H1 (cell line): ENCODE measurements at regions not wholly inside any gene's neighbourhood (a gene's known extent, or its start where the extent isn't known, plus 50 kb on each side); places are given as distances from the start of the nearest gene placed in this dataset.

Source experiments
- CTCF ChIA-PET: fragments of 300-600 bp; sonication (Branson Sonifier 250); formaldehyde crosslinking; loops from one replicate; lab custom pipeline; 2021; ENCODE audit not compliant: partially characterized antibody; lab: Charles Lee
- POLR2A ChIA-PET: fragments of 300-600 bp; sonication (Branson Sonifier 250); formaldehyde crosslinking; loops from one replicate; lab custom pipeline; 2021; ENCODE audit warnings: inconsistent platforms; ENCODE audit not compliant: partially characterized antibody; lab: Charles Lee
- DNase-seq, 2 experiments: peaks; one replicate each; pipeline versions ENCODE4 v3.0.0 to v3.0.0-alpha.2; 2010 to 2022; ENCODE audit warnings: low spot score in 2 of 2, low read depth in 1 of 2, mixed read lengths in 1 of 2
- FAIRE-seq: peaks from 2 replicates; lab custom pipeline; 2011; peaks lifted over from hg19 to GRCh38; lab: Jason Lieb, UNC
- H2AFZ ChIP-seq: 2 replicates; pipeline ENCODE4 v1.8.1; 2012; ENCODE audit warnings: low read length, inconsistent platforms
- H2AK5ac ChIP-seq: 2 replicates; pipeline ENCODE4 v1.6.1; 2013; ENCODE audit warnings: low read depth, low read length
- H2BK120ac ChIP-seq: replicated peaks from 2 replicates; pipeline ENCODE3; 2013; ENCODE audit warnings: low read depth, low read length, inconsistent platforms
- H2BK12ac ChIP-seq: 2 replicates; pipeline ENCODE4 v1.6.1; 2013; ENCODE audit warnings: low read depth, low read length
- H2BK15ac ChIP-seq: 2 replicates; pipeline ENCODE4 v1.6.1; 2013; ENCODE audit warnings: low read length
- H2BK20ac ChIP-seq: 2 replicates; pipeline ENCODE4 v1.6.1; 2013; ENCODE audit warnings: low read length
- H2BK5ac ChIP-seq: 2 replicates; pipeline ENCODE4 v1.6.1; 2013; ENCODE audit warnings: low read depth, low read length
- H3K14ac ChIP-seq: 2 replicates; pipeline ENCODE4 v1.6.1; 2013; ENCODE audit warnings: inconsistent platforms; ENCODE audit not compliant: insufficient read length
- H3K18ac ChIP-seq: 2 replicates; pipeline ENCODE4 v1.6.1; 2013; ENCODE audit warnings: low read length; ENCODE audit errors: extremely low read depth
- H3K23ac ChIP-seq: 2 replicates; pipeline ENCODE4 v1.6.1; 2013; ENCODE audit warnings: inconsistent platforms; ENCODE audit not compliant: insufficient read length
- H3K23me2 ChIP-seq: 2 replicates; pipeline ENCODE4 v1.6.1; 2013; ENCODE audit warnings: low read depth, low read length
- H3K27ac ChIP-seq: 2 replicates; pipeline ENCODE4 v1.6.1; 2011; ENCODE audit warnings: low read depth, low read length, inconsistent platforms
- H3K27me3 ChIP-seq, 4 experiments: replicated peaks in 1 of 4; 1 replicate in 1 of 4; 2 replicates in 3 of 4; pipeline versions ENCODE4 v1.6.1 to v1.8.1; 2011 to 2013; ENCODE audit warnings: low read length in 3 of 4, mild to moderate bottlenecking in 3 of 4, inconsistent platforms in 2 of 4, mixed read lengths in 2 of 4, moderate library complexity in 1 of 4; ENCODE audit not compliant: control insufficient read depth in 3 of 4, insufficient read depth in 3 of 4; ENCODE audit errors: extremely low read depth in 1 of 4
- H3K36me3 ChIP-seq, 4 experiments: 2 replicates each; pipeline versions ENCODE4 v1.6.1 to v1.8.1; 2011 to 2013; ENCODE audit warnings: mild to moderate bottlenecking in 4 of 4, low read length in 3 of 4, moderate library complexity in 2 of 4, control low read depth in 1 of 4, inconsistent platforms in 1 of 4; ENCODE audit not compliant: insufficient read depth in 4 of 4, control insufficient read depth in 2 of 4
- H3K4ac ChIP-seq: replicated peaks from 2 replicates; pipeline ENCODE3; 2013; ENCODE audit warnings: low read length, low read depth, mixed read lengths, inconsistent platforms; ENCODE audit not compliant: insufficient read length
- H3K4me1 ChIP-seq, 4 experiments: replicated peaks in 1 of 4; 1 replicate in 1 of 4; 2 replicates in 3 of 4; pipeline versions ENCODE4 v1.6.1 to v1.8.1; 2011 to 2013; ENCODE audit warnings: low read length in 3 of 4, inconsistent platforms in 2 of 4, mixed read lengths in 1 of 4; ENCODE audit not compliant: insufficient read depth in 4 of 4, control insufficient read depth in 3 of 4
- H3K4me2 ChIP-seq, 2 experiments: 2 replicates each; pipeline versions ENCODE4 v1.6.1 to v1.8.1; 2011 to 2013; ENCODE audit warnings: low read depth in 2 of 2, low read length in 2 of 2, control low read depth in 1 of 2, inconsistent platforms in 1 of 2, mild to moderate bottlenecking in 1 of 2; ENCODE audit not compliant: insufficient read depth in 1 of 2
- H3K4me3 ChIP-seq, 4 experiments: fragments of 200-600, 300-600 bp in 1 of 4; sonication (generic), shearing (Covaris generic), sonication (Bioruptor Twin) in 1 of 4; 2 replicates each; pipeline versions ENCODE4 v1.5.1 to v1.8.1; 2011 to 2016; ENCODE audit warnings: low read length in 4 of 4, low read depth in 3 of 4, control low read depth in 2 of 4, inconsistent platforms in 2 of 4, mild to moderate bottlenecking in 2 of 4, mixed read lengths in 1 of 4, moderate library complexity in 1 of 4; ENCODE audit not compliant: insufficient read depth in 2 of 4; ENCODE audit errors: extremely low read depth in 1 of 4
- H3K56ac ChIP-seq: replicated peaks from 2 replicates; pipeline ENCODE3; 2013; ENCODE audit warnings: low read depth, mild to moderate bottlenecking, mixed read lengths, low read length, inconsistent platforms; ENCODE audit not compliant: insufficient read length
- H3K79me1 ChIP-seq: 2 replicates; pipeline ENCODE4 v1.6.1; 2013; ENCODE audit warnings: low read depth, low read length, control low read depth
- H3K79me2 ChIP-seq, 2 experiments: 2 replicates each; pipeline versions ENCODE4 v1.6.1 to v1.8.1; 2012 to 2013; ENCODE audit warnings: low read length in 2 of 2, mild to moderate bottlenecking in 2 of 2, inconsistent platforms in 1 of 2; ENCODE audit not compliant: insufficient read depth in 2 of 2, control insufficient read depth in 1 of 2
- H3K9ac ChIP-seq, 4 experiments: replicated peaks in 1 of 4; 1 replicate in 1 of 4; 2 replicates in 3 of 4; pipeline versions ENCODE4 v1.6.1 to v1.8.1; 2011 to 2013; ENCODE audit warnings: low read depth in 3 of 4, low read length in 3 of 4, control low read depth in 2 of 4, mild to moderate bottlenecking in 2 of 4, moderate library complexity in 2 of 4, inconsistent platforms in 1 of 4; ENCODE audit errors: extremely low read depth in 1 of 4
- H3K9me3 ChIP-seq, 2 experiments: 2 replicates each; pipeline versions ENCODE4 v1.6.1 to v1.8.1; 2012 to 2013; ENCODE audit warnings: mild to moderate bottlenecking in 2 of 2, moderate library complexity in 2 of 2, control low read depth in 1 of 2, inconsistent platforms in 1 of 2, low read depth in 1 of 2, low read length in 1 of 2, mixed read lengths in 1 of 2; ENCODE audit not compliant: insufficient read depth in 2 of 2
- H4K20me1 ChIP-seq, 2 experiments: replicated peaks in 1 of 2; 2 replicates each; pipeline versions ENCODE3 to v1.8.1; 2011 to 2013; ENCODE audit warnings: inconsistent platforms in 2 of 2, low read length in 2 of 2, mild to moderate bottlenecking in 1 of 2; ENCODE audit not compliant: insufficient read depth in 2 of 2, control insufficient read depth in 1 of 2
- H4K5ac ChIP-seq: 2 replicates; pipeline ENCODE4 v1.6.1; 2013; ENCODE audit warnings: low read length, low read depth, mixed read lengths, inconsistent platforms; ENCODE audit not compliant: insufficient read length
- H4K8ac ChIP-seq: 2 replicates; pipeline ENCODE4 v1.8.0; 2013; ENCODE audit warnings: mild to moderate bottlenecking, moderate library complexity, low read length, inconsistent platforms; ENCODE audit not compliant: insufficient read depth; ENCODE audit errors: extremely low read depth
- H4K91ac ChIP-seq: replicated peaks from 2 replicates; pipeline ENCODE3; 2013; ENCODE audit warnings: low read length, mixed read lengths, inconsistent platforms; ENCODE audit not compliant: insufficient read length
- SAP30 ChIP-seq: fragments of 300-600 bp; sonication (generic); IDR thresholded peaks from 2 replicates; pipeline ENCODE4 v1.7.1; 2012; ENCODE audit warnings: low read length, moderate library complexity, mild to moderate bottlenecking, inconsistent platforms; ENCODE audit not compliant: insufficient read depth, insufficient replicate concordance
- WGBS, 2 experiments: shearing (Covaris generic) in 1 of 2; methylation state at CpG; one replicate each; pipeline versions ENCODE4 v1.1.6 to v1.1.7; 2013 to 2015; ENCODE audit warnings: low lambda C conversion rate in 2 of 2, mixed read lengths in 2 of 2, inconsistent platforms in 1 of 2, low coverage in 1 of 2, missing lambda C conversion rate in 1 of 2; ENCODE audit not compliant: insufficient replicate concordance in 2 of 2, insufficient coverage in 1 of 2, insufficient read length in 1 of 2; ENCODE audit errors: extremely low coverage in 1 of 2, missing lambda C conversion rate in 1 of 2; 5-methylcytosine and 5-hydroxymethylcytosine counted together

DNA sequence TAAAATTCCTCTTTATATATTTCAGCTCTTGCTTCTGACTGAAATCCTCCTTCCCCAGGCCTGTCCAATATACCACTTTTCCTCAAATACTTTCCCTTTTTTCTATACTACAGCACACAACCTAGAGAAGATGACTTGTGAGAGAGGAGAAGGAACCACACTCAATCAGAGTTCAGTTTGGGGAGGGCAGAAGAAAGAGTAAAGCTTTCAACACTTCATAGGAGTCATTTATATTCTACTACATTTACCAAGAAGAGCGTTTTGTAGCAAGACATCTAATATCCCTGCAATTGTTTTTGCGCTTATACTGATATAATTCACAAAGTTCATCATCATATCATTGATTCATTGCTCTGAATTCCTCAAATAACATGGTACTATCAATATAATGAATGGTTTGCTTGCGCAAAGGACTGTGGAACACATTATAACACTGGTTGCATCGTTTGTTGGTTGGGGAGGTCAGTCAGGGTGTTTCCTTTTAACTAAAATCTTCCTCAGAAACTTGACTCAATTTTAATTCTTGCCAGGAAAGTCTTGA, 792.5 kb upstream of the CELF2 start:
- WGBS, 2 experiments = 64% methylated on average over 4 of the region's 4 CpGs; no CpG with 5 or more reads in 1 of the 2 experiments
- Histone ChIP-seq H4K8ac (no peak overlapping the region), H2AFZ (no peak overlapping the region), H3K27ac (no peak overlapping the region), H3K4ac (no peak overlapping the region), H3K79me1 (no peaks in the 10 kb centered on the region), H3K9me3 (0 out of 4 replicates have a peak, but pooled peaks cover 0 to 4% of the 10 kb centered on the region in 2 experiments), H3K23ac (no peak overlapping the region), H2BK5ac (no peak overlapping the region), H4K5ac (no peak overlapping the region), H3K23me2 (no peaks in the 10 kb centered on the region), H3K18ac (no peak overlapping the region), H4K20me1 (no peaks in the 10 kb centered on the region), H3K4me2 (no peak overlapping the region), H3K79me2 (no peaks in the 10 kb centered on the region), H2BK12ac (no peak overlapping the region), H2BK20ac (no peak overlapping the region), H3K14ac (no peak overlapping the region), H2BK120ac (no peak overlapping the region), H2AK5ac (no peak overlapping the region), H2BK15ac (no peak overlapping the region), H4K91ac (no peak overlapping the region), H3K56ac (no peak overlapping the region), H3K4me1 (no peaks in the 10 kb centered on the region), H3K36me3 (no peaks in the 10 kb centered on the region), H3K9ac (no peak overlapping the region), H3K27me3 (no peaks in the 10 kb centered on the region), H3K4me3 (no peak overlapping the region)
- DNase-seq (no peak), FAIRE-seq (no peak)
- ChIA-PET POLR2A (no interaction called here), CTCF (no interaction called here)
- no peak for TF ChIP-seq SAP30
